ENCODE measurements at regions not wholly inside any gene's neighbourhood (a gene's known extent, or its start where the extent isn't known, plus 50 kb on each side); places are given as distances from the start of the nearest gene placed in this dataset.

GRCh38 chr5:34502581-34502980 lies 153.5 kb upstream of the RAI14 start:
- FAIRE-seq = no peak
- no peak for DNase-seq (ENCODE audit: insufficient read length, low spot score)
- TF ChIP-seq POLR2AphosphoS5 (IDR thresholded peaks at IDR 0.05; ENCODE audit: low read depth, low read length) (no peak), POLR2A (IDR thresholded peaks at IDR 0.05; ENCODE audit: low read depth, low read length) (no peak), PAX5 (IDR thresholded peaks at IDR 0.05; ENCODE audit: insufficient read depth, low read length, severe bottlenecking) (no peak), POU2F2 (IDR thresholded peaks at IDR 0.05; ENCODE audit: low read depth, low read length) (no peak), SPI1 (IDR thresholded peaks at IDR 0.05; ENCODE audit: low read depth, low read length) (no peak), TAF1 (IDR thresholded peaks at IDR 0.05; ENCODE audit: low read depth, low read length) (no peak)

GRCh38 chr5:34503379-34504253 lies 152.5 kb upstream of the RAI14 start:
- TF ChIP-seq PAX5 (IDR thresholded peaks at IDR 0.05; ENCODE audit: insufficient read depth, low read length, severe bottlenecking) (no peak), TAF1 (IDR thresholded peaks at IDR 0.05; ENCODE audit: low read depth, low read length) (no peak), POLR2A (IDR thresholded peaks at IDR 0.05; ENCODE audit: low read depth, low read length) (no peak), SPI1 (IDR thresholded peaks at IDR 0.05; ENCODE audit: low read depth, low read length) (no peak), POU2F2 (IDR thresholded peaks at IDR 0.05; ENCODE audit: low read depth, low read length) (no peak), POLR2AphosphoS5 (IDR thresholded peaks at IDR 0.05; ENCODE audit: low read depth, low read length) (no peak)
- FAIRE-seq = no peak
- DNase-seq (ENCODE audit: insufficient read length, low spot score) = no peak

- TF ChIP-seq PAX5 (IDR thresholded peaks at IDR 0.05; ENCODE audit: insufficient read depth, low read length, severe bottlenecking) (no peak), POLR2A (IDR thresholded peaks at IDR 0.05; ENCODE audit: low read depth, low read length) (no peak), POU2F2 (IDR thresholded peaks at IDR 0.05; ENCODE audit: low read depth, low read length) (no peak), TAF1 (IDR thresholded peaks at IDR 0.05; ENCODE audit: low read depth, low read length) (no peak), POLR2AphosphoS5 (IDR thresholded peaks at IDR 0.05; ENCODE audit: low read depth, low read length) (no peak), SPI1 (IDR thresholded peaks at IDR 0.05; ENCODE audit: low read depth, low read length) (no peak)
- no peak for DNase-seq (ENCODE audit: insufficient read length, low spot score)
- FAIRE-seq = no peak
These were observed 151.2 kb upstream of the RAI14 start for GRCh38 chr5:34504967-34505366.

GRCh38 chr5:34505731-34506130 lies 150.4 kb upstream of the RAI14 start:
- DNase-seq (ENCODE audit: insufficient read length, low spot score) (no peak), FAIRE-seq (no peak)
- no peak for TF ChIP-seq POLR2AphosphoS5 (IDR thresholded peaks at IDR 0.05; ENCODE audit: low read depth, low read length)
- TF ChIP-seq TAF1 (IDR thresholded peaks at IDR 0.05; ENCODE audit: low read depth, low read length) = no peak
- TF ChIP-seq POU2F2 (IDR thresholded peaks at IDR 0.05; ENCODE audit: low read depth, low read length) = no peak
- no peak for TF ChIP-seq SPI1 (IDR thresholded peaks at IDR 0.05; ENCODE audit: low read depth, low read length)
- TF ChIP-seq PAX5 (IDR thresholded peaks at IDR 0.05; ENCODE audit: insufficient read depth, low read length, severe bottlenecking) = no peak
- TF ChIP-seq POLR2A (IDR thresholded peaks at IDR 0.05; ENCODE audit: low read depth, low read length) = no peak

GRCh38 chr5:34507933-34508332 lies 148.2 kb upstream of the RAI14 start:
- no peak for TF ChIP-seq PAX5 (IDR thresholded peaks at IDR 0.05; ENCODE audit: insufficient read depth, low read length, severe bottlenecking)
- no peak for TF ChIP-seq POLR2A (IDR thresholded peaks at IDR 0.05; ENCODE audit: low read depth, low read length)
- no peak for TF ChIP-seq POU2F2 (IDR thresholded peaks at IDR 0.05; ENCODE audit: low read depth, low read length)
- TF ChIP-seq TAF1 (IDR thresholded peaks at IDR 0.05; ENCODE audit: low read depth, low read length) = no peak
- TF ChIP-seq SPI1 (IDR thresholded peaks at IDR 0.05; ENCODE audit: low read depth, low read length) = no peak
- TF ChIP-seq POLR2AphosphoS5 (IDR thresholded peaks at IDR 0.05; ENCODE audit: low read depth, low read length) = no peak
- FAIRE-seq (no peak), DNase-seq (ENCODE audit: insufficient read length, low spot score) (no peak)

GRCh38 chr5:34509392-34509791 lies 146.7 kb upstream of the RAI14 start:
- FAIRE-seq = no peak
- TF ChIP-seq POU2F2 (IDR thresholded peaks at IDR 0.05; ENCODE audit: low read depth, low read length) (no peak), TAF1 (IDR thresholded peaks at IDR 0.05; ENCODE audit: low read depth, low read length) (no peak), POLR2A (IDR thresholded peaks at IDR 0.05; ENCODE audit: low read depth, low read length) (no peak), PAX5 (IDR thresholded peaks at IDR 0.05; ENCODE audit: insufficient read depth, low read length, severe bottlenecking) (no peak), POLR2AphosphoS5 (IDR thresholded peaks at IDR 0.05; ENCODE audit: low read depth, low read length) (no peak), SPI1 (IDR thresholded peaks at IDR 0.05; ENCODE audit: low read depth, low read length) (no peak)
- DNase-seq (ENCODE audit: insufficient read length, low spot score) = no peak

- no peak for TF ChIP-seq POLR2AphosphoS5 (IDR thresholded peaks at IDR 0.05; ENCODE audit: low read depth, low read length)
- no peak for TF ChIP-seq POU2F2 (IDR thresholded peaks at IDR 0.05; ENCODE audit: low read depth, low read length)
- no peak for TF ChIP-seq PAX5 (IDR thresholded peaks at IDR 0.05; ENCODE audit: insufficient read depth, low read length, severe bottlenecking)
- TF ChIP-seq TAF1 (IDR thresholded peaks at IDR 0.05; ENCODE audit: low read depth, low read length) = no peak
- no peak for TF ChIP-seq SPI1 (IDR thresholded peaks at IDR 0.05; ENCODE audit: low read depth, low read length)
- no peak for TF ChIP-seq POLR2A (IDR thresholded peaks at IDR 0.05; ENCODE audit: low read depth, low read length)
- DNase-seq (ENCODE audit: insufficient read length, low spot score) = no peak
- FAIRE-seq = no peak
These were observed 146.1 kb upstream of the RAI14 start for GRCh38 chr5:34510002-34510401.

GRCh38 chr5:34511063-34511462 lies 145.1 kb upstream of the RAI14 start:
- DNase-seq (ENCODE audit: insufficient read length, low spot score) = no peak
- no peak for FAIRE-seq
- TF ChIP-seq POU2F2 (IDR thresholded peaks at IDR 0.05; ENCODE audit: low read depth, low read length) = no peak
- TF ChIP-seq SPI1 (IDR thresholded peaks at IDR 0.05; ENCODE audit: low read depth, low read length) = no peak
- no peak for TF ChIP-seq PAX5 (IDR thresholded peaks at IDR 0.05; ENCODE audit: insufficient read depth, low read length, severe bottlenecking)
- TF ChIP-seq POLR2A (IDR thresholded peaks at IDR 0.05; ENCODE audit: low read depth, low read length) = no peak
- TF ChIP-seq POLR2AphosphoS5 (IDR thresholded peaks at IDR 0.05; ENCODE audit: low read depth, low read length) = no peak
- TF ChIP-seq TAF1 (IDR thresholded peaks at IDR 0.05; ENCODE audit: low read depth, low read length) = no peak

- DNase-seq (ENCODE audit: insufficient read length, low spot score) (no peak), FAIRE-seq (no peak)
- TF ChIP-seq TAF1 (IDR thresholded peaks at IDR 0.05; ENCODE audit: low read depth, low read length) = no peak
- TF ChIP-seq PAX5 (IDR thresholded peaks at IDR 0.05; ENCODE audit: insufficient read depth, low read length, severe bottlenecking) = no peak
- no peak for TF ChIP-seq POLR2AphosphoS5 (IDR thresholded peaks at IDR 0.05; ENCODE audit: low read depth, low read length)
- TF ChIP-seq SPI1 (IDR thresholded peaks at IDR 0.05; ENCODE audit: low read depth, low read length) = no peak
- TF ChIP-seq POLR2A (IDR thresholded peaks at IDR 0.05; ENCODE audit: low read depth, low read length) = no peak
- no peak for TF ChIP-seq POU2F2 (IDR thresholded peaks at IDR 0.05; ENCODE audit: low read depth, low read length)
These were observed 144.6 kb upstream of the RAI14 start for GRCh38 chr5:34511481-34511880.

Measured in GM12891 (cell line).